ENCODE measurements at regions not wholly inside any gene's neighbourhood (a gene's known extent, or its start where the extent isn't known, plus 50 kb on each side); places are given as distances from the start of the nearest gene placed in this dataset.
A peak's percentile ranks its signal among the peaks of the same experiment; 100 is the strongest.

DNA sequence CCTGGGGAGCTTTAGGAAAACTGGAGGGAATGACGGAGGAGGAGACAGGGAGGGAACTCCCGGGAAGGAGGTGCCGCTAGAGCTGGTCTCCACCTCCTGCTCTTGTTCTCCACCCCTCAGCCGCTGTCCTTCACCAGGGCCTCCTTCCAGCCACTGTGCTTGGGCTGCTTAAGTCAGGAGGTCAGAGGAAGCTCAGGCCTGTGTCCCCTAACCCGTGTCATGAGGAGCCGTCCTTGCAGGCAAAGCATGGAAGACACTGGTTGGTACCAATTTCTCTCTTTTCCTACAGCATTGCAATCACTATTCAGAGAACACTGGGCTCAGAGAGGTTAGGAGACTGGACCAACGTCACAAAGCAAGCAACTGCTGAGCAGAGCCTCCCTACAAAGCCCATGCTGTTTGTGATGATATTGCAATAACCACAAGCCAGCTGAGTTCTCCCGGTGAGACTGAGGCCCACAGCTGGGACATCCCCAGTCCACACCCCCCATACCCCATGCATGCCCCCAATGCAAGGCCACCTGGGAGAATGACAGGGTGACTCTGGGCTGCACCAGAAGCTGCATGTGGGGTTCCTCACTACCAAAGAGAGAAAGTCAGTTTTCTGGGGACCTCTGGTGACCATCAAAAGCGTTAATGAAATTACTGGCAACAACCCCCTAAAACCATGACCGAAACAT lies 427.5 kb downstream of the NPHP4 start:
- DNase-seq = no peak

- DNase-seq = no peak
Measured at GRCh38 chr1:5563861-5564577, 428.2 kb downstream of the NPHP4 start.

DNA sequence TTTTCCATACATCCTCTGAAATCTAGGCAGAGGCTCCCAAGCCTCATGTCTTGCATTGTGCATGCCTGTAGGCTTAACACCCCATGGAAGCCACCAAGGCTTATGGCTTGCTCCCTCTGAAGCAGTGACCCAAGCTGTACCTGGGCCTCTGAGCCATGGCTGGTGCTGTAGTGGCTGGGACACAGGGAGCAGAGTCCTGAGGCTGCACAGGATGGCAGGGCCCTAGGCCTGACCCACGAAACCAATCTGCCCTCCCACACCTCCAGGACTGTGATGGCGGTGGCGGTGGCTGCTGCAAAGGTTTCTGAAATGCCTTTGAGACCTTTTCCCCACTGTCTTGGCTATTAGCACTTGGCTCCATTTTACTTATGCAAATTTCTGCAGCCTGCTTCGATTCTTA lies 429.5 kb downstream of the NPHP4 start:
- no peak for DNase-seq

DNA sequence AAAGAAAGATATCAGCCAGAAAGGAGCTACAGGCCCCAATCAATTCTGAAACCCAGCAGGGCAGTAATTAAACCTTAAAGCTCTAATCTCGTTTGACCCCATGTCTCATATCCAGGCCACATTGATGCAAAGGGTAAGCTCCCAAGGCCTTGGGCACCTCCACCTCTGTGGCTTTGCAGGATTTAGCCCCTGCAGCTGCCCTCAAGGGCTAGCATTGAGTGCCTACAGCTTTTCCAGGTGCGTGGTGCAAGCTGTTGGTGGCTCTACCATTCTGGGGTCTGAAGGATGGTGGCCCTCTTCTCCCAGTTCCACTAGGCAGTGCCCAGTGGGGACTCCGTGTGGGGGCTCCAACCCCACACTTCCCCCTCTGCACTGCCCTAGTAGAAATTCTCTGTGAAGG lies 429.9 kb downstream of the NPHP4 start:
- DNase-seq = no peak

DNA sequence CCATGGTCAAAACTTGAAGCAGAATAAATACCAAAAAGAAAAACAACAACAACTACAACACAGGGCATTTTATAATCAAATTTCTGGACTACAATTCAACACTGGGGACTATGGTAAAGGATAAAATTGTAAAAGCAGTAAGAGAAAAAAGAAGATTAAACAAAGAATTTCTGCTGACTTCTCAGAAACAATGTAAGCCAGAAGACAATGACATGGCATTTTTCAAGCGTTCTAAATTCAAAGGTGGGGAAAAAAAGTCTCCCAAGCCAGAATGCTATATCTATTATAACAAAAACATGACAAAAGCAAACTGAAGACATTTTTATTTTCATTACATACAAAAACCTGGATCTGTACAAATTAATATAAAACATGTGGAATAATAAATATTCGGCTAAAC lies 433.1 kb downstream of the NPHP4 start:
- DNase-seq = no peak

DNA sequence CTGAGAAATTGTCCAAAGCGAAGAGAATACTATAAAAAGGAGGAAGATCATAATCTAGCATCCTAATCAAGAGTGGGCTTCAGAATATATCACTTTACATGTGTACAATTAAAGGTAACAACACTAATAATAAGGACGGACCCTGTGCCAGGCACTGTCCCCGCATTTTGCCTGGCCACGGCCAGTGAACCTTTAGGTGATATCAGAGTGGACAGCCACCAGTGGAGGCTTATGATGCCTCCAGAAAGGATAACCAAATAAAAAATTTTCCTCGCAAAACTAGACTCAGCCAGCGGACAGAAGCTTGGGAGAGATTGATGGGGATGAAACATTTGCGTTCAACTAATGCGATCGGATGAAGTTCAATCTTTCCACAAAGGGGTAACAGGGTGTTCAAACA lies 436.4 kb downstream of the NPHP4 start:
- no peak for DNase-seq

- no peak for DNase-seq
Measured at GRCh38 chr1:5554784-5555183, 437.4 kb downstream of the NPHP4 start.

DNA sequence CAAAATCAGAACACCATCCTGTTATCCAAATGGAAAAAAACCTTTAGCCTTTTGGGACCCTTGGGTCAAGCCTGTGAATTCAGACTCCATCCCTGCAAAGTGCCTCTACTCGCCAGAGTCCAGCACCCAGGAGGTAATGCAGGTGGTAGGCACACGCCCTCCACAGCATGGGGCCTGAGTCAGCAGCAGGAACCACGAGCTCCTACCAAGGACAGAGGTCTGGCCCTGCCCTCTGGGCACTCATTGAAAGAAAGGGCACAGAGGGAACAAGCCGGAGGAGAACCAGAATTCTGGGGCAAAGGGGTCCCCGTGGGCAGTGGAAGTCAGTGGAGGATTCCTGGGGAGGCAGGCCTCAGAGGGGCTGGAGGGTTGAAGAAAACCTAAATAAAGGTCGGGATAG lies 438.1 kb downstream of the NPHP4 start:
- no peak for DNase-seq

GRCh38 chr1:5552787-5553484 lies 439.3 kb downstream of the NPHP4 start:
- DNase-seq = no peak

GRCh38 chr1:5551274-5551975 lies 440.8 kb downstream of the NPHP4 start:
- peak; percentile 19 for DNase-seq

DNA sequence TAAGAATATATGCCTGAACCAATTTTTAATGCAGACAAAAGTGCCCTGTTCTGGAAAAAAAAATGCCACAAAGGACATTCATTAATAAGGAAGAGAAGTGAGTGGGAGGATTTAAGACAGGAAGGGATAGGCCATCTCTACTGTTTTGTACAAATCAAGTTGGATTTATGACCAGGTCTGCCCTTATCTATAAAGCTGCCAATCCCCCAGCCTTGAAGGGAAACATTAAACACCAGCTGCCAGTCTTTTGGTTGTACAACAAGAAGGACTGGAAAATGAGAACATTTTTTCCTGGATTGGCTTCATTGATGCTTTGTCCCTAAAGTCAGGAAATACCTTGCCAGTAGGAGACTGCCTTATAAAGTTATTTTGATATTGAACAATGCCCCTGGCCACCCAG lies 444.0 kb downstream of the NPHP4 start:
- DNase-seq = no peak

DNA sequence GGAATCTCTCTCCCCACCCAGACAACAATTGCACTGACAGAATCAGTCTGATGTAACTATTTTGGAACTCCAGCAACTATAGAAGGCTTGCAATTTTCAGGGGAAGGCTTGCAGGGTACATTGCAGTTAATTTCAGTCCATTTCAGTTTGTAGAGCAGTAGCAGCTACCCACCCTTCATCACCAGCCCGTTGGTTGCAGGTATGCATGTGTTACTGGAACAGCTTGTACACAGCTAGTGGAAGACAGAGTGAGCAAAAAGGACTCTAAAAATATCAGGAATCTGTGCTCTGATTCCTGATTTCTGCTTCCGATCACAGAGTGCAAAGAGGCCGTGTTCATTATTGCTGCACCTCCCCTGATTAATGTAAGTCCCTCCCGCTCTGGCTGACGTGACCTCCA lies 449.0 kb downstream of the NPHP4 start:
- no peak for DNase-seq

- no peak for DNase-seq
Measured at GRCh38 chr1:5532811-5533210, 459.4 kb downstream of the NPHP4 start.

GRCh38 chr1:5526822-5527551 lies 465.2 kb downstream of the NPHP4 start:
- no peak for DNase-seq

DNA sequence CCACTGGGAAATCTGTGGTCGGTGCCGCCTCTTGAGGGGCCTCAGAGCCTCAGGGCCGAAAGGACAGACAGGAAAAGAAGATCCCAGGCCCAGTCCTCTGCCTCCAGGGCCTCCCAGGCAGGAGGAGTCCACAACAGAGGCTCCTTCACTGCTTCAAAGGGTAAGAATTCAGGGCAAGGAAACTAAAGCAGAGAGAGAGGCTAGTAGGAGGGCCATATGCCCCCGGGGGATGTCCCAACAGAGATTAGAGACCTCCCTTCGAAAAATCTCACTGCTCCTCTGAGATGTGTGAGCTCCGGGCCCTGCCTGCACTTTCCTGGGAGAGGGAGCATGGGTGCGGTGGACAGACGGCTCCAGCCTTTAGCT lies 465.9 kb downstream of the NPHP4 start:
- DNase-seq = no peak

- peak; percentile 74 for DNase-seq
Measured at GRCh38 chr1:5525597-5526384, 466.4 kb downstream of the NPHP4 start.

DNA sequence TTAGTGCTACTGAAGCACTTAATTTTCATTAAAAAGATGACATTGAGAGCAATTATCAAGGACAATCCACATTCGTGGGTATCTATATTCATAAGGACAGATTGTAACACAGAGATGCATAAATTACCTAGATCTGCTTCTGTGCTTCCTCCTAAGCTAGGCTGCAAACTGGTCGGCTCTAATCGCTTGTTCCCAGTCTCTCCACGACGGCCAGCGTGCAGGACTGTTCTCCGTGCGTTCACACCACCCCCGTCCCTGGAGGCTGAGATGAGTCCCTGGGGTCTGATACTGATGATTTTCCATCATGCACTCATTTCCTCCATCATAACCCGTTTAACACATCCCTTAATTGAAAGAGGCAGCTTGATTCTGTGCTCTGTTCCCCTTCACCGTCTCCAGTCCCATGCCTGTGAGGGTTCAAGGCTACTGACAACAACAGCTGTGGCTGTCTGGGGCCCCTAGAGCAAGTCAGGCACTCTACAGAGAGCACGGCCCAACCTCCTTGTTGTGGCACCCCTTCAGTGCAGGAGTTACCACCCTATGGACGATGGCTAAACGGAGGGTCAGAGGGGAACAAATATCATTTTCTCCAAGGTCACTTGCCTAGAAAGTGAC lies 469.6 kb downstream of the NPHP4 start:
- peak; percentile 72 for DNase-seq

DNA sequence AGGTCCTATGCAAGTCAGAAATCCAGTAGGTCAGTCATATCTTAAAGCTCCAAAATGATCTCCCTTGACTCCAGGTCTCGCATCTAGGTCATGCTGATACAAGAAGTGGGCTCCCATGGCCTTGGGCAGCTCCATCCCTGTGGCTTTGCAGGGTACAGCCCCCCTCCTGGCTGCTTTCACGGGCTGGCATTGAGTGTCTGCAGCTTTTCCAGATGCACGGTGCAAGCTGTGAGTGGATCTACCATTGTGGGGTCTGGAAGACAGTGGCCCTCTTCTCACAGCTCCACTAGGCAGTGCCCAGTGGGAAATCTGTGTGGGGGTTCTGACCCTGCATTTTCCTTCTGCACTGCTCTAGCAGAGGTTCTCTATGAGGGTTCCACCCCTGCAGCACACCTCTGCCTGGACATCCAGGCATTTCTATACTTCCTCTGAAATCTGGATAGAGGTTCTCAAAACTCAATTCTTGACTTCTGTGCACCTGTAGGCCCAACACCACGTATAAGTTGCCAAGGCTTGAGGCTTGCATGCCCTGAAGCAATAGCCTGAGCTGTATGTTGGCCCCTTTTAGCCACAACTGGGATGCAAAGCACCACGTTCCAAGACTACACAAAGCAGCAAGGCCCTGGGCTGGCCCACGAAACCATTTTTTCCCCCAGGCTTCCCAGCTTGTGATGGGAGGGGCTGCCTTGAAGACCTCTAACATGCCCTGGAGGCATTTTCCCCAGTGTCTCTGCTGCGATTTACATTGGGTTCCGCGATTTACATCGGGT lies 472.7 kb downstream of the NPHP4 start:
- no peak for DNase-seq

DNA sequence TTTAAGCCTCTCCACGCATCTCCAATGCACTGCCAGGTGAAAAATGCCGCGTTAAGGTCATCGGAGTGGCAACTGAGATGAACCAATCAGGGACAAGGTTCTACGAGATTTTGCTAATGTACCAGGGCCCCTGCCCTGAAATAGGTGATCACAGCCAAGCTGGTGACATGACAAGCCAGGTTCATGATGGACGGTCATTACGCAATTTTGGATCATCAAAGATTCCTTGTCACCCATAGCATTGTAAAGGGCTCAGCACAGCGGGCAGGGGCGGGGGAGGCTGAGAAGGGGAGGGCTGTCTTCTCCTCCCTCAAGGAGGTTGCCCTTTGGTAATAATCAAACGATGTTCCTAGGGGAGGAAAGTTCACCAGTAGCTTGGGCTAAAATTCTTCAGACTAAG lies 475.5 kb downstream of the NPHP4 start:
- DNase-seq = no peak

DNA sequence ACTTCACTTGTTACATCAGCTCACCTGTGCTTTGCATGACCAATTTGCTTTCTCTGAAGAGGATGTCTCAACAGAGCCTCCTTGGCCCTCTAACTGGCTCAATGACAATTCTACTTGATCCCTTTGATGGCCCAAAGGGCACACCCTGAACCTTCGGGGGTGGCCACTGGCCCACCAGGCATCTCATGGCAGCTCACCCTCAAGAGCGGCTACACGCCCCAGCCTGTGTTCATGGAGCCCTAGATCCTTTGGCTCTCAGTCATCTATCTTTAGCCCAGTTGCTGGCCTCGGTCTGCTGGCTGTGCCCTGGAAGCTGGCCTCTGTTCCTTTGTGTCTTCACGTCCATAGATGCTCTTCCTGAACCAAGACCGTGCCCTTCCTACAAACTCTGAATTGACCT lies 476.7 kb downstream of the NPHP4 start:
- DNase-seq = no peak
